Panc1 (cell line): ENCODE measurements at regions not wholly inside any gene's neighbourhood (a gene's known extent, or its start where the extent isn't known, plus 50 kb on each side); places are given as distances from the start of the nearest gene placed in this dataset.

ENCODE experiments used
- ATAC-seq: fragments of 200-7000 bp; cut with Tn5 transposase; 2 replicates; pipeline ENCODE4 v1.9.1; 2020; ENCODE audit warnings: mild to moderate bottlenecking, moderate library complexity
- BruUV-seq: library from RNA; stranded (reverse); fragments of 400-500 nt; replicated peaks from 2 replicates; lab custom pipeline; 2021; lab: Mats Ljungman, UMichigan
- CTCF ChIA-PET: fragments of 300-600 bp; sonication (Branson Sonifier 250); formaldehyde crosslinking; loops from one replicate; lab custom pipeline; 2022; ENCODE audit warnings: antibody characterized with exemption; lab: Charles Lee
- POLR2A ChIA-PET: fragments of 300-600 bp; sonication (Branson Sonifier 250); formaldehyde crosslinking; loops from one replicate; lab custom pipeline; 2022; ENCODE audit warnings: antibody characterized with exemption; lab: Charles Lee
- DNase-seq: peaks from one replicate; pipeline ENCODE4 v3.0.0-alpha.2; 2010; ENCODE audit warnings: low read depth, low spot score
- H3K27ac ChIP-seq: 2 replicates; pipeline ENCODE4 v1.5.1; 2011; ENCODE audit warnings: mild to moderate bottlenecking, low read length, inconsistent platforms
- H3K27me3 ChIP-seq: fragments of 200-500 bp; sonication (Bioruptor generic); 2 replicates; pipeline ENCODE4 v1.6.0; 2014; ENCODE audit warnings: low read length, inconsistent platforms; ENCODE audit not compliant: control insufficient read depth, insufficient read depth
- H3K36me3 ChIP-seq: fragments of 200-500 bp; sonication (Bioruptor generic); 2 replicates; pipeline ENCODE4 v1.5.1; 2014; ENCODE audit warnings: inconsistent platforms, mild to moderate bottlenecking, low read length, moderate library complexity; ENCODE audit not compliant: control insufficient read depth, insufficient read depth
- H3K4me1 ChIP-seq: 2 replicates; pipeline ENCODE4 v1.5.1; 2011; ENCODE audit warnings: inconsistent platforms, mild to moderate bottlenecking, low read length, moderate library complexity; ENCODE audit not compliant: control insufficient read depth, insufficient read depth
- H3K4me3 ChIP-seq, 2 experiments: 2 replicates each; pipeline ENCODE4 v1.5.1; 2011 to 2012; ENCODE audit warnings: low read depth in 2 of 2, low read length in 2 of 2, mild to moderate bottlenecking in 2 of 2, inconsistent platforms in 1 of 2, moderate library complexity in 1 of 2
- H3K9me3 ChIP-seq: fragments of 200-500 bp; sonication (Bioruptor generic); 2 replicates; pipeline ENCODE4 v1.5.1; 2014; ENCODE audit warnings: low read depth, mild to moderate bottlenecking, inconsistent platforms, low read length, moderate library complexity; ENCODE audit not compliant: control insufficient read depth, insufficient read depth
- POLR2AphosphoS5 ChIP-seq: IDR thresholded peaks from 2 replicates; pipeline ENCODE4 v1.6.1; 2012; ENCODE audit warnings: mild to moderate bottlenecking, low read depth, low read length, moderate library complexity
- REST ChIP-seq, 2 experiments: IDR thresholded peaks; 2 replicates each; pipeline ENCODE4 v1.6.1; 2011 to 2012; ENCODE audit warnings: low read depth in 2 of 2, control low read depth in 1 of 2, low read length in 1 of 2, mild to moderate bottlenecking in 1 of 2, moderate library complexity in 1 of 2; ENCODE audit not compliant: insufficient read depth in 1 of 2
- SIN3A ChIP-seq: IDR thresholded peaks from 2 replicates; pipeline ENCODE4 v1.6.1; 2012; ENCODE audit warnings: low read depth, mild to moderate bottlenecking, low read length, moderate library complexity, borderline replicate concordance; ENCODE audit not compliant: insufficient read depth
- TCF7L2 ChIP-seq: IDR thresholded peaks from 2 replicates; pipeline ENCODE4 v1.6.1; 2011; ENCODE audit warnings: mild to moderate bottlenecking, low read depth, low read length, inconsistent platforms
- in situ Hi-C: cut with HindIII; loops from 2 replicates; pipeline ENCODE4 v1.10.0; 2016; ENCODE audit warnings: low sequenced_read_pairs, low pct_unique_long_range_greater_than_20kb
- intact Hi-C: fragments of 100-400 bp; cut with micrococcal nuclease; formaldehyde crosslinking; loops from one replicate; pipeline ENCODE4 v1.10.0; 2022; ENCODE audit not compliant: unreplicated experiment
- TF ChIP-seq, protein P1 (sequence below): fragments of 450-650 bp; IDR thresholded peaks from 2 replicates; pipeline ENCODE4 v1.5.1; 2017; ENCODE audit warnings: mild to moderate bottlenecking

GRCh38 chr5:158601118-158601517 lies 498.6 kb downstream of the EBF1 start:
- no peak for ATAC-seq
- no peaks in the 10 kb centered on the region for H3K4me1 ChIP-seq
- no peak overlapping the region for H3K4me3 ChIP-seq
- no peaks in the 10 kb centered on the region for H3K27me3 ChIP-seq
- H3K27ac ChIP-seq: no peak overlapping the region
- H3K36me3 ChIP-seq: no peaks in the 10 kb centered on the region
- no peak for DNase-seq
- CTCF ChIA-PET: no interaction called here
- no TSS peak for BruUV-seq
- POLR2A ChIA-PET: no interaction called here
- intact Hi-C loops (no loop called here), in situ Hi-C loops (no loop called here)
- no peaks in the 10 kb centered on the region for H3K9me3 ChIP-seq
- TF ChIP-seq REST (IDR thresholded peaks at IDR 0.05; ENCODE audit: insufficient read depth in 1 of 2, low read depth in 2 of 2, low read length in 1 of 2) (no peak), TCF7L2 (no peak), POLR2AphosphoS5 (no peak), SIN3A (no peak)
- TF ChIP-seq, protein P1, sequence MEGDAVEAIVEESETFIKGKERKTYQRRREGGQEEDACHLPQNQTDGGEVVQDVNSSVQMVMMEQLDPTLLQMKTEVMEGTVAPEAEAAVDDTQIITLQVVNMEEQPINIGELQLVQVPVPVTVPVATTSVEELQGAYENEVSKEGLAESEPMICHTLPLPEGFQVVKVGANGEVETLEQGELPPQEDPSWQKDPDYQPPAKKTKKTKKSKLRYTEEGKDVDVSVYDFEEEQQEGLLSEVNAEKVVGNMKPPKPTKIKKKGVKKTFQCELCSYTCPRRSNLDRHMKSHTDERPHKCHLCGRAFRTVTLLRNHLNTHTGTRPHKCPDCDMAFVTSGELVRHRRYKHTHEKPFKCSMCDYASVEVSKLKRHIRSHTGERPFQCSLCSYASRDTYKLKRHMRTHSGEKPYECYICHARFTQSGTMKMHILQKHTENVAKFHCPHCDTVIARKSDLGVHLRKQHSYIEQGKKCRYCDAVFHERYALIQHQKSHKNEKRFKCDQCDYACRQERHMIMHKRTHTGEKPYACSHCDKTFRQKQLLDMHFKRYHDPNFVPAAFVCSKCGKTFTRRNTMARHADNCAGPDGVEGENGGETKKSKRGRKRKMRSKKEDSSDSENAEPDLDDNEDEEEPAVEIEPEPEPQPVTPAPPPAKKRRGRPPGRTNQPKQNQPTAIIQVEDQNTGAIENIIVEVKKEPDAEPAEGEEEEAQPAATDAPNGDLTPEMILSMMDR: no peak

DNA sequence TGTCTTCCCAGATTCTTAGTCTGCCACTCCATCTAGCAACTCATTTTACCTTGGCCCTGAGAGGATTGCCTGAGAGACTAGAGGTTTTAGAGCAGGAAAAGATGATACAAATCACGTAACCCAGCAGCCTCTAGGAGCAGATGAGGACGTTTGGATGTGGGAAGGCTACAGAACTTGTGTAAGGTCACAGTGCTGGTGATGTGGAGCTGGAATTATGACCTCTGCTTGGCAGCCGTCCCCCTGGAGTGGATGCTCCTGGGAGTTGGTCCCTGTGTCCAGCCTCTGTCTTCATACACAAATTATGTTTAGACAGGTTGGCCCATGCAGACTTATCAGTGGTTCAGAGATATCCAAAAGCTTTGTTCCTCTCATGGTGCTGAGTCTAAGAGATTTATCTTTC lies 499.0 kb downstream of the EBF1 start:
- in situ Hi-C loops (no loop called here), intact Hi-C loops (no loop called here)
- CTCF ChIA-PET: no interaction called here
- no TSS peak for BruUV-seq
- TF ChIP-seq TCF7L2 (no peak), POLR2AphosphoS5 (no peak), SIN3A (no peak), REST (IDR thresholded peaks at IDR 0.05; ENCODE audit: insufficient read depth in 1 of 2, low read depth in 2 of 2, low read length in 1 of 2) (no peak)
- TF ChIP-seq, protein P1: no peak
- no peaks in the 10 kb centered on the region for H3K27me3 ChIP-seq
- H3K9me3 ChIP-seq: no peaks in the 10 kb centered on the region
- H3K27ac ChIP-seq: no peak overlapping the region
- ATAC-seq: no peak
- POLR2A ChIA-PET: no interaction called here
- no peak overlapping the region for H3K4me3 ChIP-seq
- DNase-seq: no peak
- no peaks in the 10 kb centered on the region for H3K36me3 ChIP-seq
- H3K4me1 ChIP-seq: no peaks in the 10 kb centered on the region
